ENCODE measurements at regions not wholly inside any gene's neighbourhood (a gene's known extent, or its start where the extent isn't known, plus 50 kb on each side); places are given as distances from the start of the nearest gene placed in this dataset.

DNA sequence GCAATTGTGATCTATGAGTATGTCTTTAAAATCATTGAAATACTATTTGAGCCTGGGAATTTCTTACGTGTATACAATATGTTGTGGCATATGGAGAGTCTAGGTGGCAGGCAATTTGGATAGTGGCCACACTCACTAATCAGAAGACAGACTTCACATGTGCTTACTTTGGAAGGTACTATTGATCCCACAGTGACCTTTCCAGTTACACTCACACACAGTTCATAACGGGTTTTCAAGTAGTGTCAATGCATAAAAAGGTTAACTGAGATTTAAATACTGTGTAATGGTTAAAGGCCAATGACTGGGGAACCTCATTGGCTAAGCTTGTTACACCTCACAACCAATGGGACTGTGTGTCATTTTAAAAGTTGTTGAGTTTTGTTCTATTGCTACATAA lies 783.2 kb downstream of the RPA4 start:
- Histone ChIP-seq H3K9me3 (ENCODE audit: control insufficient read depth in 2 of 2, insufficient read depth in 1 of 2, low read depth in 1 of 2, low read length in 1 of 2) (no peaks in the 10 kb centered on the region), H3K4me1 (ENCODE audit: control insufficient read depth in 3 of 3, insufficient read depth in 2 of 3, low read depth in 1 of 3, low read length in 2 of 3) (peaks cover 0 to 2% (median 0%) of the 10 kb centered on the region in 3 donors), H3K27me3 (ENCODE audit: control insufficient read depth in 3 of 3, insufficient read depth in 3 of 3, low read length in 3 of 3) (no peaks in the 10 kb centered on the region), H3K4me3 (ENCODE audit: low read depth in 1 of 3, low read length in 3 of 3) (no peak overlapping the region), H3K36me3 (ENCODE audit: control insufficient read depth in 3 of 3, insufficient read depth in 2 of 3, low read depth in 1 of 3, low read length in 3 of 3) (no peaks in the 10 kb centered on the region), H3K27ac (ENCODE audit: low read depth in 1 of 3, low read length in 2 of 3) (no peak overlapping the region)
- 64 to 83% (median 65%) methylated on average over 2 of the region's 2 CpGs for WGBS, 3 donors
- DNase-seq (no peak), FAIRE-seq (no peak)

- no peak for FAIRE-seq
- DNase-seq, result no peak
- 35 to 72% (median 58%) methylated on average over 2 of the region's 2 CpGs for WGBS, 3 donors
- Histone ChIP-seq H3K36me3 (ENCODE audit: control insufficient read depth in 3 of 3, insufficient read depth in 2 of 3, low read depth in 1 of 3, low read length in 3 of 3) (no peaks in the 10 kb centered on the region), H3K27ac (ENCODE audit: low read depth in 1 of 3, low read length in 2 of 3) (no peak overlapping the region), H3K27me3 (ENCODE audit: control insufficient read depth in 3 of 3, insufficient read depth in 3 of 3, low read length in 3 of 3) (no peaks in the 10 kb centered on the region), H3K9me3 (ENCODE audit: control insufficient read depth in 2 of 2, insufficient read depth in 1 of 2, low read depth in 1 of 2, low read length in 1 of 2) (no peaks in the 10 kb centered on the region), H3K4me3 (ENCODE audit: low read depth in 1 of 3, low read length in 3 of 3) (no peak overlapping the region), H3K4me1 (ENCODE audit: control insufficient read depth in 3 of 3, insufficient read depth in 2 of 3, low read depth in 1 of 3, low read length in 2 of 3) (peaks cover 0 to 6% (median 0%) of the 10 kb centered on the region in 3 donors)
Measured at GRCh38 chrX:97668126-97668525, 784.4 kb downstream of the RPA4 start.

GRCh38 chrX:97672138-97672537 lies 788.4 kb downstream of the RPA4 start:
- H3K4me1 ChIP-seq (ENCODE audit: control insufficient read depth in 3 of 3, insufficient read depth in 2 of 3, low read depth in 1 of 3, low read length in 2 of 3), result peaks cover 0 to 6% (median 0%) of the 10 kb centered on the region in 3 donors
- WGBS, 3 donors, result 63 to 78% (median 71%) methylated on average over 5 of the region's 5 CpGs
- no peak overlapping the region for H3K27ac ChIP-seq (ENCODE audit: low read depth in 1 of 3, low read length in 2 of 3)
- H3K9me3 ChIP-seq (ENCODE audit: control insufficient read depth in 2 of 2, insufficient read depth in 1 of 2, low read depth in 1 of 2, low read length in 1 of 2), result no peaks in the 10 kb centered on the region
- no peaks in the 10 kb centered on the region for H3K36me3 ChIP-seq (ENCODE audit: control insufficient read depth in 3 of 3, insufficient read depth in 2 of 3, low read depth in 1 of 3, low read length in 3 of 3)
- H3K4me3 ChIP-seq (ENCODE audit: low read depth in 1 of 3, low read length in 3 of 3), result no peak overlapping the region
- FAIRE-seq (no peak), DNase-seq (no peak)
- H3K27me3 ChIP-seq (ENCODE audit: control insufficient read depth in 3 of 3, insufficient read depth in 3 of 3, low read length in 3 of 3), result no peaks in the 10 kb centered on the region

DNA sequence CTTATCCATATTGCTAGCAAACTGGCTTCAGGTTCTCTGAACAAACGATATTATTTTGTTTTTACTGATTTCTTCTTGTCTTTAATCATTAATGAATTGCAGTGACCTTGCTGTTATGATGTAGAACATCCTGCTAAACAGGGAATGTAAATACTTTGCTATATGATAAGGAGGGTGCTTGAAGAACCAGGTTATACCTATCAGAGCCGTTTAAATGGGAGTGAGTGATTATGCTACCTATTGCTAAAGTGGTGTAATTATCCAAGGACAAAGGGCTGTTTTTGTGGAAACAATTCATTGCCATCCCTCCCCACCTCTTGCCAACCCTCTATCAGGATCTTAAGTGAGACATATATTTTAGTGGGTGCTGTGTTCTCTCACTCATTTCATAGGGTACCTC lies 788.9 kb downstream of the RPA4 start:
- no peaks in the 10 kb centered on the region for H3K36me3 ChIP-seq (ENCODE audit: control insufficient read depth in 3 of 3, insufficient read depth in 2 of 3, low read depth in 1 of 3, low read length in 3 of 3)
- no peaks in the 10 kb centered on the region for H3K9me3 ChIP-seq (ENCODE audit: control insufficient read depth in 2 of 2, insufficient read depth in 1 of 2, low read depth in 1 of 2, low read length in 1 of 2)
- DNase-seq, result peak in 1 of 2 donors; percentile 30
- H3K27ac ChIP-seq (ENCODE audit: low read depth in 1 of 3, low read length in 2 of 3), result no peak overlapping the region
- peaks cover 0 to 6% (median 0%) of the 10 kb centered on the region in 3 donors for H3K4me1 ChIP-seq (ENCODE audit: control insufficient read depth in 3 of 3, insufficient read depth in 2 of 3, low read depth in 1 of 3, low read length in 2 of 3)
- H3K27me3 ChIP-seq (ENCODE audit: control insufficient read depth in 3 of 3, insufficient read depth in 3 of 3, low read length in 3 of 3), result no peaks in the 10 kb centered on the region
- WGBS, 3 donors, result 28 to 60% (median 38%) methylated on average over 2 of the region's 2 CpGs
- no peak overlapping the region for H3K4me3 ChIP-seq (ENCODE audit: low read depth in 1 of 3, low read length in 3 of 3)
- no peak for FAIRE-seq

DNA sequence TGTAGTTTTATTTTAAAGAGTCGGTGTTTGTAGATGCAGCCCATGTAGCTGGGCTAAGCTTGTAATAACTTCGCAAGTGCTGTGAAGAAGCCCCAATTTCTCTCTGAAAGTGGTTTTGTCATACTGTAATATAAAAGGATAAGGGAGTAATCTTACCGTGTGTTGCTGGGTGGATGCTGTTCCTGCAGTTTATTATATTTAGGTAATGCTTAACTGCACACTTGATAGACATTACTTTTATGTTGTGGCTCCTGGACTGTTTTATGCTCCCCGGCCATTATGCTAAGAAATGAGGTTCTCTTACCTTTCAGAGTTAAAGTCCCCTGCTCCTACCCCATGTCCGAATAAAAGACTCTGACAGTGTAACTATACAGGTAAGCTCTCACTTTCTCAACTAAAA lies 789.4 kb downstream of the RPA4 start:
- FAIRE-seq, result no peak
- H3K27ac ChIP-seq (ENCODE audit: low read depth in 1 of 3, low read length in 2 of 3), result no peak overlapping the region
- no peaks in the 10 kb centered on the region for H3K27me3 ChIP-seq (ENCODE audit: control insufficient read depth in 3 of 3, insufficient read depth in 3 of 3, low read length in 3 of 3)
- H3K36me3 ChIP-seq (ENCODE audit: control insufficient read depth in 3 of 3, insufficient read depth in 2 of 3, low read depth in 1 of 3, low read length in 3 of 3), result no peaks in the 10 kb centered on the region
- no peak overlapping the region for H3K4me3 ChIP-seq (ENCODE audit: low read depth in 1 of 3, low read length in 3 of 3)
- peaks cover 0 to 6% (median 0%) of the 10 kb centered on the region in 3 donors for H3K4me1 ChIP-seq (ENCODE audit: control insufficient read depth in 3 of 3, insufficient read depth in 2 of 3, low read depth in 1 of 3, low read length in 2 of 3)
- H3K9me3 ChIP-seq (ENCODE audit: control insufficient read depth in 2 of 2, insufficient read depth in 1 of 2, low read depth in 1 of 2, low read length in 1 of 2), result no peaks in the 10 kb centered on the region
- peak in 1 of 2 donors; percentile 5 for DNase-seq
- 70 to 87% (median 84%) methylated on average over 5 of the region's 5 CpGs for WGBS, 3 donors

- FAIRE-seq (no peak), DNase-seq (no peak)
- Histone ChIP-seq H3K4me3 (ENCODE audit: low read depth in 1 of 3, low read length in 3 of 3) (no peak overlapping the region), H3K27me3 (ENCODE audit: control insufficient read depth in 3 of 3, insufficient read depth in 3 of 3, low read length in 3 of 3) (no peaks in the 10 kb centered on the region), H3K4me1 (ENCODE audit: control insufficient read depth in 3 of 3, insufficient read depth in 2 of 3, low read depth in 1 of 3, low read length in 2 of 3) (no peaks in the 10 kb centered on the region), H3K27ac (ENCODE audit: low read depth in 1 of 3, low read length in 2 of 3) (no peak overlapping the region), H3K9me3 (ENCODE audit: control insufficient read depth in 2 of 2, insufficient read depth in 1 of 2, low read depth in 1 of 2, low read length in 1 of 2) (no peaks in the 10 kb centered on the region), H3K36me3 (ENCODE audit: control insufficient read depth in 3 of 3, insufficient read depth in 2 of 3, low read depth in 1 of 3, low read length in 3 of 3) (no peaks in the 10 kb centered on the region)
- 41 to 65% (median 64%) methylated on average over 3 of the region's 3 CpGs for WGBS, 3 donors
Measured at GRCh38 chrX:97682991-97683840, 799.5 kb downstream of the RPA4 start.

DNA sequence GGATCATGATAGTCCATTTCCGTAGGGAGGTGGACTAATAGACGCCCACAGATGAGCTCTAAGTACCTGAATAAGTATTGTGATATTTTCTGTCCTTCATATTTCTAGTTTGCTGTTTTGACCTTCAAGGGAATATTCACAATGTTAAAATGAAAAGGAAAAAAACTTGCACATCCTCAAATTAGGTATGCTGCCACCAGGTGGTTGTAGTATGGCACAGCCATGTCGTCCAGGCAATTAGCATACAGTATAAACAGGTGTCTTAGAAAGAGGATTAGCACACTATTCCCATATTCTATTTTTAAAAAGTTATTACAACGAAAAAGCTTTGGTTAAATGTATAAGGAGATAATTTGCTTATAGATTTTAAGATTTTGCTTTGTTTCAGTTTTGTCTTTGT lies 802.0 kb downstream of the RPA4 start:
- Histone ChIP-seq H3K27me3 (ENCODE audit: control insufficient read depth in 3 of 3, insufficient read depth in 3 of 3, low read length in 3 of 3) (no peaks in the 10 kb centered on the region), H3K27ac (ENCODE audit: low read depth in 1 of 3, low read length in 2 of 3) (no peak overlapping the region), H3K9me3 (ENCODE audit: control insufficient read depth in 2 of 2, insufficient read depth in 1 of 2, low read depth in 1 of 2, low read length in 1 of 2) (no peaks in the 10 kb centered on the region), H3K36me3 (ENCODE audit: control insufficient read depth in 3 of 3, insufficient read depth in 2 of 3, low read depth in 1 of 3, low read length in 3 of 3) (no peaks in the 10 kb centered on the region), H3K4me1 (ENCODE audit: control insufficient read depth in 3 of 3, insufficient read depth in 2 of 3, low read depth in 1 of 3, low read length in 2 of 3) (no peaks in the 10 kb centered on the region), H3K4me3 (ENCODE audit: low read depth in 1 of 3, low read length in 3 of 3) (no peak overlapping the region)
- DNase-seq (peak; percentile 24 to 26), FAIRE-seq (no peak)
- WGBS, 3 donors, result 43 to 59% (median 43%) methylated on average over 4 of the region's 4 CpGs

DNA sequence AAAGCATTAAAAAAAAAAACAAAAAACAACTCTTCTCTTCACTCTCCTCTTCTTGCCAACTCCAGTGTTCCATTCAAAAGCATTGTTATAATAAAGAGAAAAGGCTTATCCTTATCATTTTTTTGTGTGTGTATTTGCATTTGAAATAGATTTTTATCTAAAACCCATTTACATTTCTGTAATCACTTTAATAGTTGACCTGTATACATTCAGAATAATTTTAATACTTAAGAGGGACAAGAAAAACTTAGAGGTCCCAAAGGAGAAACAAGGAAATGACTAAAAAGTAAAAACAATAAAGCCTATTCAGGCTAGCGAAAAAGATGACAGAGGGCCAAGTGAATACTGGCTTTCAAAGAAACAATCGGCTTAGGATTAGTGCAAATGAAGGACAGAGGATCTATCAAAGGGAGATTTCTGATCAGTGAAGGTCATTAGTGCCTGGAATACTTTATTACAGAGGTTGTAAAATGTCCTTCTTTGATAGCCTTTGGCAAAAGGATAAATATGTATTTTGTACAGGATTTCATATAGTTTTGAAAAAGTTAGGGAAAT lies 808.3 kb downstream of the RPA4 start:
- no peak overlapping the region for H3K4me3 ChIP-seq (ENCODE audit: low read depth in 1 of 3, low read length in 3 of 3)
- no peaks in the 10 kb centered on the region for H3K4me1 ChIP-seq (ENCODE audit: control insufficient read depth in 3 of 3, insufficient read depth in 2 of 3, low read depth in 1 of 3, low read length in 2 of 3)
- no peak for DNase-seq
- no peaks in the 10 kb centered on the region for H3K27me3 ChIP-seq (ENCODE audit: control insufficient read depth in 3 of 3, insufficient read depth in 3 of 3, low read length in 3 of 3)
- peaks cover 0 to 3% of the 10 kb centered on the region in 2 donors for H3K9me3 ChIP-seq (ENCODE audit: control insufficient read depth in 2 of 2, insufficient read depth in 1 of 2, low read depth in 1 of 2, low read length in 1 of 2)
- no peaks in the 10 kb centered on the region for H3K36me3 ChIP-seq (ENCODE audit: control insufficient read depth in 3 of 3, insufficient read depth in 2 of 3, low read depth in 1 of 3, low read length in 3 of 3)
- WGBS, 3 donors, result 15 to 49% (median 43%) methylated on average over 2 of the region's 2 CpGs
- no peak overlapping the region for H3K27ac ChIP-seq (ENCODE audit: low read depth in 1 of 3, low read length in 2 of 3)
- no peak for FAIRE-seq

All from small intestine (tissue), 7 donors.